ENCODE measurements at regions not wholly inside any gene's neighbourhood (a gene's known extent, or its start where the extent isn't known, plus 50 kb on each side); places are given as distances from the start of the nearest gene placed in this dataset.

DNA sequence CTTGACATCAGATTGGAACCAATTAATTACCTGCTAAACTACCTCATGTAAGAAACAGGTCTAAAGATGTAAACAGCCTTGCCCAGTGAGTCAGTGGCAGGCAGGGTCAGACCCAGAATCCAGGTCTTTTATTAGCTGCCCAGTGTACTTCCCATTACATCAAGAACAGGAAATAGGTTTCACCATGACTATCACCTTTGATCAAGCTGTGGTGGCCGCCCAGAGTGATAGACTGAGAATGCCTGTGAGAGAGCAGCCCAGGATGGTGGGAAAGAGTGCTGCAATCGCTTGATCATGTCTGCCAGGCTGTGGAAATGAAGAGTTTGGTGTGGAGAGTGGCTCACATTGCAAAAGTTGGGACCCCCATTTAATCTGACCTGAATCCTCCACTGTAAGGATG is 61.3 kb upstream of the PIAS1 start:
- DNase-seq, result no peak

GRCh38 chr15:67997996-67998395 is 56.1 kb upstream of the PIAS1 start:
- no peak for DNase-seq

- DNase-seq, result no peak
Measured at GRCh38 chr15:67998599-67999133, 55.4 kb upstream of the PIAS1 start.

GRCh38 chr15:67999320-68000100 is 54.6 kb upstream of the PIAS1 start:
- no peak for DNase-seq

DNA sequence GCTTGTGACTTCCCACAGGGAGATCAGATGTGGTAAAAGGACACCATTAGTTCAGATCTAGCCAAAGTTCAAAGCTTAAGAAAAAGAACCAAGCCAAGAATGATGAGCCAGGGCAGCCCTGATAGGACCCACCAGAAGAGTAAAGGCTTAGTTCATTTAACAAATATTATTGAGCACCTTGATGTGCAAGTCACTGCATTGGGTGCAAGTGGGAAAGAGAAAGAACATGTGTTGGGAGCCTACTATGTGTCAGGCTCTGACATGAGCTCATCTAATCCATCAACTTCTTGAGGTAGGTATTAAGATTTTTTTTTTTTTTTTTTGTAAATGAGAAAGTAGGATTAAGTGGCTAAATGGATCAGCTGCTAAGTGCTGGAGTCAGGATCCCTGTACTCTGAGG is 53.4 kb upstream of the PIAS1 start:
- DNase-seq, result no peak

GRCh38 chr15:68001811-68002210 is 52.3 kb upstream of the PIAS1 start:
- DNase-seq, result no peak

DNA sequence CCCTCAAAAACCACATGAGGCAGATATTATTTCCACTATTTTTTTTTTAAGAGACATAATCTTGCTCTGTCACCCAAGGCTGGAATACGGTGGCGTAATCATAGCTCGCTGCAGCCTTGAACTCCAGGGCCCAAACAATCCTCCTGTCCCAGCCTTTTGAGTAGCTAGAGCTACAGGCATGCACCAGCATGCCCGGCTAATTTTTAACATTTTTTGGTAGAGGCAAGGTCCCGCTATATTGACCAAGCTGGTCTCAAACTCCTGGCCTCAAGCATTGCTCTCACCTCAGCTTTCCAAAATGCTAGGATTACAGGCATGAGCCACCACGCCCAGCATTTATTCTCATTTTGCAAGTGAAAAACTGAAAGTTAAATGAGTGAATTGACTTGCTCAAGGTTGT is 50.8 kb upstream of the PIAS1 start:
- no peak for DNase-seq
